ENCODE measurements at regions not wholly inside any gene's neighbourhood (a gene's known extent, or its start where the extent isn't known, plus 50 kb on each side); places are given as distances from the start of the nearest gene placed in this dataset.

GRCh38 chr3:15955968-15956367 is 158.2 kb upstream of the ANKRD28 start:
- no peaks in the 10 kb centered on the region for H4K20me1 ChIP-seq (replicated peaks; ENCODE audit: insufficient read depth)
- no peak overlapping the region for H3K4me2 ChIP-seq
- no peaks in the 10 kb centered on the region; the same call in 2 of the 3 replicates for H3K4me1 Mint-ChIP-seq
- no peaks in the 10 kb centered on the region for H3K36me3 ChIP-seq (ENCODE audit: insufficient read depth)
- no peaks in the 10 kb centered on the region for H3K27me3 Mint-ChIP-seq (ENCODE audit: insufficient read depth, low read depth, poor library complexity)
- H3K27ac Mint-ChIP-seq: no peak overlapping the region; the same call in 1 of the 2 replicates
- H3K27ac ChIP-seq (ENCODE audit: low read depth): no peak overlapping the region
- H3F3A ChIP-seq (replicated peaks; ENCODE audit: low read depth): no peaks in the 10 kb centered on the region
- no peaks in the 10 kb centered on the region for H3K36me3 Mint-ChIP-seq (ENCODE audit: low read depth)
- peaks cover 6% of the 10 kb centered on the region; the same call in 1 of the 2 replicates for H3K9me2 ChIP-seq (ENCODE audit: insufficient read depth)
- no peaks in the 10 kb centered on the region for H3K79me2 ChIP-seq (replicated peaks; ENCODE audit: insufficient read depth)
- H3K4me3 Mint-ChIP-seq: no peak overlapping the region
- TF ChIP-seq REST (IDR thresholded peaks at IDR 0.05; ENCODE audit: unreplicated experiment): no peak
- TF ChIP-seq POLR2AphosphoS5 (IDR thresholded peaks at IDR 0.05; ENCODE audit: low read depth): no peak
- TF ChIP-seq NANOG (IDR thresholded peaks at IDR 0.05; ENCODE audit: borderline replicate concordance): no peak
- no peak for TF ChIP-seq ZNF462 (CRISPR knock-in tag; IDR thresholded peaks at IDR 0.05)
- no peak for TF ChIP-seq EZH2phosphoT487 (IDR thresholded peaks at IDR 0.05; ENCODE audit: unreplicated experiment)
- no peak for TF ChIP-seq CTCF (conservative IDR thresholded peaks at IDR 0.05; ENCODE audit: low read depth in 2 of 2)
- H3K4me3 ChIP-seq: no peak overlapping the region
- peak overlapping the region; percentile 56 for H2AFZ ChIP-seq
- no peaks in the 10 kb centered on the region for H3K27me3 ChIP-seq (ENCODE audit: insufficient read depth)
- no peaks in the 10 kb centered on the region for H3K9me3 Mint-ChIP-seq
- no peak for DNase-seq (ENCODE audit: low spot score)
- H3K4me1 ChIP-seq (ENCODE audit: insufficient read depth): no peaks in the 10 kb centered on the region
- no peak for ATAC-seq
